Type B pancreatic cell (in vitro differentiated cells): ENCODE measurements at regions not wholly inside any gene's neighbourhood (a gene's known extent, or its start where the extent isn't known, plus 50 kb on each side); places are given as distances from the start of the nearest gene placed in this dataset.
"Not testable (repeated sequence)": the region's sequence is repeated elsewhere in the genome, so short reads cannot be mapped to it uniquely, and the experiment has no call there.

Experiments used
- DNase-seq: peaks from one replicate; pipeline ENCODE4 v3.0.0; 2021; ENCODE audit warnings: mixed read lengths; ENCODE audit not compliant: unreplicated experiment; ENCODE audit errors: extremely low spot score
- H3K27ac Mint-ChIP-seq: 2 replicates; pipeline ENCODE4 v1.8.0; 2021; ENCODE audit warnings: mild to moderate bottlenecking, mixed read lengths
- H3K27me3 Mint-ChIP-seq: 2 replicates; pipeline ENCODE4 v1.8.0; 2021; ENCODE audit warnings: mixed read lengths
- H3K36me3 Mint-ChIP-seq: 2 replicates; pipeline ENCODE4 v1.8.0; 2021; ENCODE audit warnings: mixed read lengths
- H3K4me1 Mint-ChIP-seq: one replicate; pipeline ENCODE4 v1.8.0; 2021; ENCODE audit warnings: mixed read lengths; ENCODE audit not compliant: unreplicated experiment
- H3K4me3 Mint-ChIP-seq: 2 replicates; pipeline ENCODE4 v1.8.0; 2021; ENCODE audit warnings: mild to moderate bottlenecking, mixed read lengths
- H3K9me3 Mint-ChIP-seq: 2 replicates; pipeline ENCODE4 v1.8.0; 2021; ENCODE audit warnings: mixed read lengths
- CTCF ChIP-seq: fragments of 200-600 bp; sonication (generic); conservative IDR thresholded peaks from 2 replicates; pipeline ENCODE4 v1.5.0; 2021; ENCODE audit warnings: antibody characterized with exemption, mild to moderate bottlenecking

- H3K9me3 Mint-ChIP-seq: no peaks in the 10 kb centered on the region
- no peak overlapping the region for H3K4me3 Mint-ChIP-seq
- H3K4me1 Mint-ChIP-seq: peaks cover 6% of the 10 kb centered on the region
- no peak for DNase-seq
- no peak overlapping the region for H3K27ac Mint-ChIP-seq
- TF ChIP-seq CTCF: no peak
- no peaks in the 10 kb centered on the region for H3K36me3 Mint-ChIP-seq
- no peaks in the 10 kb centered on the region for H3K27me3 Mint-ChIP-seq
Observed at GRCh38 chr5:117379521-117379920, 804.9 kb upstream of the SEMA6A start.

GRCh38 chr5:117376748-117377147 is 802.1 kb upstream of the SEMA6A start:
- no peak overlapping the region for H3K4me3 Mint-ChIP-seq
- no peaks in the 10 kb centered on the region for H3K36me3 Mint-ChIP-seq
- H3K9me3 Mint-ChIP-seq: no peaks in the 10 kb centered on the region
- no peaks in the 10 kb centered on the region for H3K27me3 Mint-ChIP-seq
- DNase-seq: no peak
- H3K27ac Mint-ChIP-seq: no peak overlapping the region
- peaks cover 6% of the 10 kb centered on the region for H3K4me1 Mint-ChIP-seq
- TF ChIP-seq CTCF: no peak

GRCh38 chr5:117359895-117360294 is 785.3 kb upstream of the SEMA6A start:
- H3K9me3 Mint-ChIP-seq: no peaks in the 10 kb centered on the region
- H3K36me3 Mint-ChIP-seq: no peaks in the 10 kb centered on the region
- no peak for DNase-seq
- H3K4me3 Mint-ChIP-seq: no peak overlapping the region
- H3K27me3 Mint-ChIP-seq: no peaks in the 10 kb centered on the region
- no peak for TF ChIP-seq CTCF
- no peaks in the 10 kb centered on the region for H3K4me1 Mint-ChIP-seq
- H3K27ac Mint-ChIP-seq: no peak overlapping the region

GRCh38 chr5:117357886-117358285 is 783.3 kb upstream of the SEMA6A start:
- no peaks in the 10 kb centered on the region for H3K4me1 Mint-ChIP-seq
- H3K4me3 Mint-ChIP-seq: no peak overlapping the region
- DNase-seq: no peak
- no peaks in the 10 kb centered on the region for H3K9me3 Mint-ChIP-seq
- no peaks in the 10 kb centered on the region for H3K36me3 Mint-ChIP-seq
- no peak overlapping the region for H3K27ac Mint-ChIP-seq
- TF ChIP-seq CTCF: no peak
- H3K27me3 Mint-ChIP-seq: no peaks in the 10 kb centered on the region

- peaks cover 7% of the 10 kb centered on the region for H3K4me1 Mint-ChIP-seq
- no peaks in the 10 kb centered on the region for H3K36me3 Mint-ChIP-seq
- peaks cover 4% of the 10 kb centered on the region for H3K9me3 Mint-ChIP-seq
- H3K4me3 Mint-ChIP-seq: no peak overlapping the region
- no peak overlapping the region for H3K27ac Mint-ChIP-seq
- no peak for TF ChIP-seq CTCF
- H3K27me3 Mint-ChIP-seq: no peaks in the 10 kb centered on the region
- no peak for DNase-seq
Observed at GRCh38 chr5:117347280-117347679, 772.7 kb upstream of the SEMA6A start.

GRCh38 chr5:117343726-117344125 is 769.1 kb upstream of the SEMA6A start:
- not testable (repeated sequence) for H3K9me3 Mint-ChIP-seq, H3K27ac Mint-ChIP-seq, H3K27me3 Mint-ChIP-seq, H3K4me3 Mint-ChIP-seq, H3K36me3 Mint-ChIP-seq, H3K4me1 Mint-ChIP-seq, DNase-seq
